ENCODE measurements at regions not wholly inside any gene's neighbourhood (a gene's known extent, or its start where the extent isn't known, plus 50 kb on each side); places are given as distances from the start of the nearest gene placed in this dataset.

GRCh38 chr2:37781028-37781427, 109.6 kb upstream of the CDC42EP3 start:
- TF ChIP-seq CTCF (IDR thresholded peaks at IDR 0.05; ENCODE audit: insufficient read depth, low read depth, low read length, missing control alignments): no peak
- H3K4me3 ChIP-seq (ENCODE audit: low read depth, low read length): no peak overlapping the region
- no peak for DNase-seq (ENCODE audit: low read depth)

- TF ChIP-seq CTCF (IDR thresholded peaks at IDR 0.05; ENCODE audit: insufficient read depth, low read depth, low read length, missing control alignments): no peak
- no peak for DNase-seq (ENCODE audit: low read depth)
- H3K4me3 ChIP-seq (ENCODE audit: low read depth, low read length): no peak overlapping the region
These were observed 110.8 kb upstream of the CDC42EP3 start for GRCh38 chr2:37782155-37782673.

GRCh38 chr2:37782721-37783371, 111.4 kb upstream of the CDC42EP3 start:
- H3K4me3 ChIP-seq (ENCODE audit: low read depth, low read length): no peak overlapping the region
- TF ChIP-seq CTCF (IDR thresholded peaks at IDR 0.05; ENCODE audit: insufficient read depth, low read depth, low read length, missing control alignments): no peak
- DNase-seq (ENCODE audit: low read depth): no peak

- no peak overlapping the region for H3K4me3 ChIP-seq (ENCODE audit: low read depth, low read length)
- no peak for TF ChIP-seq CTCF (IDR thresholded peaks at IDR 0.05; ENCODE audit: insufficient read depth, low read depth, low read length, missing control alignments)
- no peak for DNase-seq (ENCODE audit: low read depth)
These were observed 112.1 kb upstream of the CDC42EP3 start for GRCh38 chr2:37783545-37783944.

- TF ChIP-seq CTCF (IDR thresholded peaks at IDR 0.05; ENCODE audit: insufficient read depth, low read depth, low read length, missing control alignments): no peak
- no peak for DNase-seq (ENCODE audit: low read depth)
- H3K4me3 ChIP-seq (ENCODE audit: low read depth, low read length): no peak overlapping the region
These were observed 112.8 kb upstream of the CDC42EP3 start for GRCh38 chr2:37784071-37784758.

GRCh38 chr2:37784759-37785149, 113.3 kb upstream of the CDC42EP3 start:
- TF ChIP-seq CTCF (IDR thresholded peaks at IDR 0.05; ENCODE audit: insufficient read depth, low read depth, low read length, missing control alignments): no peak
- DNase-seq (ENCODE audit: low read depth): no peak
- H3K4me3 ChIP-seq (ENCODE audit: low read depth, low read length): no peak overlapping the region

Measured in GM12865 (cell line).